K562 (cell line): ENCODE measurements at regions not wholly inside any gene's neighbourhood (a gene's known extent, or its start where the extent isn't known, plus 50 kb on each side); places are given as distances from the start of the nearest gene placed in this dataset.

Experiments
- ATAC-seq: fragments of 200-7000 bp; cut with Tn5 transposase; 3 replicates; pipeline ENCODE4 v1.9.1; 2020; ENCODE audit warnings: moderate library complexity
- BruUV-seq: library from RNA; stranded (reverse); fragments of 400-500 nt; replicated peaks from 2 replicates; lab custom pipeline; 2021; lab: Mats Ljungman, UMichigan
- CTCF ChIA-PET: fragments of 300-600 bp; formaldehyde crosslinking; extraction: SDS; loops from one replicate; lab custom pipeline; 2021; ENCODE audit warnings: low intra/inter-chr PET ratio; lab: Yijun Ruan, JAX
- POLR2A ChIA-PET: fragments of 300-600, 350-650 bp; sonication (Branson Sonifier 250); formaldehyde crosslinking; extraction: SDS; loops from one replicate; lab custom pipeline; 2021; ENCODE audit warnings: antibody characterized with exemption, inconsistent platforms; lab: Yijun Ruan, JAX
- DNase-seq, 4 experiments: peaks; one replicate each; pipeline versions ENCODE4 v3.0.0 to v3.0.0-alpha.2; 2011 to 2018; ENCODE audit warnings: low spot score in 3 of 4, mixed read lengths in 3 of 4; ENCODE audit errors: extremely low read depth in 1 of 4
- FAIRE-seq: peaks from 2 replicates; lab custom pipeline; 2011; peaks lifted over from hg19 to GRCh38; lab: Jason Lieb, UNC
- H2AFZ ChIP-seq: 2 replicates; pipeline ENCODE4 v1.6.0; 2011; ENCODE audit warnings: low read depth, low read length, control low read depth, inconsistent platforms
- H3K27ac ChIP-seq: fragments of 200-600 bp; 3 replicates; pipeline ENCODE4 v1.8.0; 2011; ENCODE audit warnings: low read depth, mild to moderate bottlenecking, control low read depth, inconsistent platforms, low read length, moderate library complexity, mixed read lengths; ENCODE audit errors: extremely low read depth
- H3K27me3 ChIP-seq, 2 experiments: fragments of 300-600 bp in 1 of 2; 2 replicates in 1 of 2; 3 replicates in 1 of 2; pipeline versions ENCODE4 v1.6.0 to v1.8.0; 2011; ENCODE audit warnings: inconsistent platforms in 2 of 2, low read length in 2 of 2, mild to moderate bottlenecking in 1 of 2, mixed read lengths in 1 of 2, moderate library complexity in 1 of 2; ENCODE audit not compliant: control insufficient read depth in 2 of 2, insufficient read depth in 2 of 2
- H3K36me3 ChIP-seq: fragments of 300-600 bp; 3 replicates; pipeline ENCODE4 v1.8.0; 2011; ENCODE audit warnings: mild to moderate bottlenecking, low read length, inconsistent platforms; ENCODE audit not compliant: control insufficient read depth, insufficient read depth
- H3K4me1 ChIP-seq, 2 experiments: fragments of 200-600 bp in 1 of 2; replicated peaks in 1 of 2; 2 replicates in 1 of 2; 3 replicates in 1 of 2; pipeline versions ENCODE4 v1.5.1 to v1.8.0; 2011; ENCODE audit warnings: inconsistent platforms in 2 of 2, low read length in 2 of 2, mild to moderate bottlenecking in 1 of 2, mixed read lengths in 1 of 2, moderate library complexity in 1 of 2; ENCODE audit not compliant: control insufficient read depth in 2 of 2, insufficient read depth in 2 of 2
- H3K4me2 ChIP-seq: 2 replicates; pipeline ENCODE4 v1.6.1; 2011; ENCODE audit warnings: low read length, control low read depth, inconsistent platforms, mixed read lengths; ENCODE audit not compliant: insufficient read depth
- H3K4me3 ChIP-seq: fragments of 200-600 bp; sonication (generic), shearing (Covaris generic); 2 replicates; pipeline ENCODE4 v1.5.1; 2016; ENCODE audit warnings: control low read depth, inconsistent platforms
- H3K79me2 ChIP-seq: fragments of 200-600 bp; 3 replicates; pipeline ENCODE4 v1.8.0; 2011; ENCODE audit warnings: low read length, inconsistent platforms; ENCODE audit not compliant: control insufficient read depth, insufficient read depth
- H3K9ac ChIP-seq, 2 experiments: 2 replicates each; pipeline versions ENCODE4 v1.6.0 to v1.6.1; 2011; ENCODE audit warnings: low read depth in 2 of 2, low read length in 2 of 2, control low read depth in 1 of 2, inconsistent platforms in 1 of 2, mild to moderate bottlenecking in 1 of 2, mixed read lengths in 1 of 2; ENCODE audit not compliant: insufficient read depth in 1 of 2
- H3K9me1 ChIP-seq: one replicate; pipeline ENCODE4 v1.6.0; 2011; ENCODE audit warnings: inconsistent platforms, mild to moderate bottlenecking, low read length, moderate library complexity; ENCODE audit not compliant: control insufficient read depth, insufficient read depth
- H3K9me3 ChIP-seq: replicated peaks from 2 replicates; pipeline ENCODE4 v1.5.1; 2011; ENCODE audit warnings: low read depth, low read length, inconsistent platforms; ENCODE audit not compliant: control insufficient read depth, insufficient read depth
- H4K20me1 ChIP-seq: replicated peaks from 2 replicates; pipeline ENCODE4 v1.6.1; 2011; ENCODE audit warnings: low read length, inconsistent platforms, mixed read lengths; ENCODE audit not compliant: control insufficient read depth, insufficient read depth
- CBX3 ChIP-seq, 2 experiments: IDR thresholded peaks; 1 replicate in 1 of 2; 2 replicates in 1 of 2; pipeline ENCODE4 v1.6.1; 2012; ENCODE audit warnings: inconsistent platforms in 2 of 2, low read length in 2 of 2, borderline replicate concordance in 1 of 2, control low read depth in 1 of 2
- CHD1 ChIP-seq: fragments of 200-600 bp; sonication (generic); IDR thresholded peaks from one replicate; pipeline ENCODE4 v1.6.1; 2012; ENCODE audit warnings: mild to moderate bottlenecking, moderate library complexity, low read length, inconsistent platforms
- E2F3 ChIP-seq: fragments of 250-450 bp; sonication (Bioruptor Pico); IDR thresholded peaks from 2 replicates; pipeline ENCODE4 v1.4.0; 2020; ENCODE audit warnings: mild to moderate bottlenecking
- FOXA1 ChIP-seq: fragments of 450-650 bp; IDR thresholded peaks from 2 replicates; pipeline ENCODE4 v1.6.1; 2016; ENCODE audit warnings: mild to moderate bottlenecking, borderline replicate concordance
- NUFIP1 ChIP-seq: fragments of 450-650 bp; IDR thresholded peaks from 2 replicates; pipeline ENCODE4 v1.6.1; 2018; ENCODE audit not compliant: partially characterized antibody
- POLR2AphosphoS2 ChIP-seq: IDR thresholded peaks from 2 replicates; pipeline ENCODE4 v1.6.1; 2012; ENCODE audit warnings: low read length, improper control_type of control experiment
- SNRNP70 ChIP-seq: fragments of 200-400 bp; formaldehyde crosslinking; optimal IDR thresholded peaks from 2 replicates; pipeline ENCODE3; 2017; ENCODE audit warnings: low read depth, low read length
- SREBF1 ChIP-seq: fragments of 150-350 bp; IDR thresholded peaks from 2 replicates; pipeline ENCODE4 v1.6.1; 2014; ENCODE audit warnings: antibody characterized with exemption, low read depth, low read length, borderline replicate concordance
- SUPT5H ChIP-seq: fragments of 450-650 bp; IDR thresholded peaks from 2 replicates; pipeline ENCODE4 v1.6.1; 2016
- ZKSCAN1 ChIP-seq: fragments of 150-350 bp; IDR thresholded peaks from 2 replicates; pipeline ENCODE4 v1.6.1; 2016; ENCODE audit warnings: low read depth, low read length
- ZNF239 ChIP-seq: fragments of 250-450 bp; sonication (Bioruptor Pico); IDR thresholded peaks from 2 replicates; pipeline ENCODE4 v1.4.0; 2020; ENCODE audit warnings: mild to moderate bottlenecking
- WGBS: fragments of 100-300 bp; shearing (Covaris generic); methylation state at CpG from one replicate; pipeline ENCODE4 v1.1.6; 2016; ENCODE audit warnings: low coverage, mixed read lengths; ENCODE audit not compliant: insufficient coverage; ENCODE audit errors: missing lambda C conversion rate; 5-methylcytosine and 5-hydroxymethylcytosine counted together
- in situ Hi-C: fragments of 300-500 bp; cut with MboI; formaldehyde crosslinking; loops from 4 replicates; pipeline ENCODE4 v1.15.0; 2018; ENCODE audit warnings: inconsistent platforms, mixed read lengths
- intact Hi-C: fragments of 100-400 bp; cut with micrococcal nuclease; formaldehyde crosslinking; loops from 2 replicates; pipeline ENCODE4 v1.14.2; 2022
- TF ChIP-seq, protein P1 (sequence below): fragments of 450-650 bp; IDR thresholded peaks from 2 replicates; pipeline ENCODE4 v1.6.1; 2017; ENCODE audit warnings: antibody characterized with exemption, mild to moderate bottlenecking
- TF ChIP-seq, protein P2 (sequence below): sonication (generic); formaldehyde crosslinking; IDR thresholded peaks from 2 replicates; pipeline ENCODE4 v1.5.0; 2020; ENCODE audit warnings: missing genetic modification reagents
- TF ChIP-seq, protein P3 (sequence below): fragments of 450-650 bp; formaldehyde crosslinking; IDR thresholded peaks from 2 replicates; pipeline ENCODE4 v1.4.0; 2022; ENCODE audit warnings: missing genetic modification characterization

DNA sequence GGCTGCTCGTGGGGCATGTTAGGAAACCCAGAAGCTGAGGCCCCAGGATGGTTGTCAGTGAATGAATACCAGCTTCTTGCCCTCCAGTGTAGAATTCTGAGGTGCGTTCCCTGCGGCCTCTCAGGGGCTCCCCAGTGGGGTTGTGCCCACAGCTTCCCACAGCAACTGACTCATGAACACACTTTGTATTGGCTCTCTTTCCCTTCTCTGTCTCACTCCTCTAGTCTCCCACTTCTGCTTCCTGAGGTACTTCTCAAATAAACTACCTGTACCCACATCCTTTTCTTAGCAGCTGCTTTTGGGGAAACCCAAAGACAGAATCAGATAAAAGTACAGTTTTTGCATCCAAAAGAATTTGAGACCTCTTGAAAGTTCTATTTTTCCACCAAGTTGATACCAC is 107.7 kb upstream of the JAG1 start:
- Histone ChIP-seq H3K4me3 (no peak overlapping the region), H3K27ac (no peak overlapping the region), H2AFZ (no peak overlapping the region), H4K20me1 (no peaks in the 10 kb centered on the region), H3K9me3 (no peaks in the 10 kb centered on the region), H3K79me2 (no peaks in the 10 kb centered on the region), H3K27me3 (no peaks in the 10 kb centered on the region), H3K4me2 (no peak overlapping the region), H3K36me3 (no peaks in the 10 kb centered on the region), H3K9me1 (no peaks in the 10 kb centered on the region), H3K4me1 (0 out of 5 replicates have a peak, but pooled peaks cover 0 to 3% of the 10 kb centered on the region in 2 experiments), H3K9ac (no peak overlapping the region)
- ATAC-seq (no peak), DNase-seq (no peak), FAIRE-seq (no peak)
- WGBS, result 10% methylated on average over 2 of the region's 3 CpGs
- intact Hi-C loops (no loop called here), in situ Hi-C loops (no loop called here)
- BruUV-seq, result no TSS peak
- CTCF ChIA-PET, result no interaction called here
- POLR2A ChIA-PET, result no interaction called here
- TF ChIP-seq, protein P1, sequence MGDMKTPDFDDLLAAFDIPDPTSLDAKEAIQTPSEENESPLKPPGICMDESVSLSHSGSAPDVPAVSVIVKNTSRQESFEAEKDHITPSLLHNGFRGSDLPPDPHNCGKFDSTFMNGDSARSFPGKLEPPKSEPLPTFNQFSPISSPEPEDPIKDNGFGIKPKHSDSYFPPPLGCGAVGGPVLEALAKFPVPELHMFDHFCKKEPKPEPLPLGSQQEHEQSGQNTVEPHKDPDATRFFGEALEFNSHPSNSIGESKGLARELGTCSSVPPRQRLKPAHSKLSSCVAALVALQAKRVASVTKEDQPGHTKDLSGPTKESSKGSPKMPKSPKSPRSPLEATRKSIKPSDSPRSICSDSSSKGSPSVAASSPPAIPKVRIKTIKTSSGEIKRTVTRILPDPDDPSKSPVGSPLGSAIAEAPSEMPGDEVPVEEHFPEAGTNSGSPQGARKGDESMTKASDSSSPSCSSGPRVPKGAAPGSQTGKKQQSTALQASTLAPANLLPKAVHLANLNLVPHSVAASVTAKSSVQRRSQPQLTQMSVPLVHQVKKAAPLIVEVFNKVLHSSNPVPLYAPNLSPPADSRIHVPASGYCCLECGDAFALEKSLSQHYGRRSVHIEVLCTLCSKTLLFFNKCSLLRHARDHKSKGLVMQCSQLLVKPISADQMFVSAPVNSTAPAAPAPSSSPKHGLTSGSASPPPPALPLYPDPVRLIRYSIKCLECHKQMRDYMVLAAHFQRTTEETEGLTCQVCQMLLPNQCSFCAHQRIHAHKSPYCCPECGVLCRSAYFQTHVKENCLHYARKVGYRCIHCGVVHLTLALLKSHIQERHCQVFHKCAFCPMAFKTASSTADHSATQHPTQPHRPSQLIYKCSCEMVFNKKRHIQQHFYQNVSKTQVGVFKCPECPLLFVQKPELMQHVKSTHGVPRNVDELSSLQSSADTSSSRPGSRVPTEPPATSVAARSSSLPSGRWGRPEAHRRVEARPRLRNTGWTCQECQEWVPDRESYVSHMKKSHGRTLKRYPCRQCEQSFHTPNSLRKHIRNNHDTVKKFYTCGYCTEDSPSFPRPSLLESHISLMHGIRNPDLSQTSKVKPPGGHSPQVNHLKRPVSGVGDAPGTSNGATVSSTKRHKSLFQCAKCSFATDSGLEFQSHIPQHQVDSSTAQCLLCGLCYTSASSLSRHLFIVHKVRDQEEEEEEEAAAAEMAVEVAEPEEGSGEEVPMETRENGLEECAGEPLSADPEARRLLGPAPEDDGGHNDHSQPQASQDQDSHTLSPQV, result no peak
- TF ChIP-seq SREBF1 (no peak), POLR2AphosphoS2 (no peak), SUPT5H (no peak), E2F3 (CRISPR knock-in tag) (no peak), NUFIP1 (no peak), CBX3 (IDR thresholded peaks at IDR 0.05; ENCODE audit: borderline replicate concordance in 1 of 2, low read length in 2 of 2) (no peak), CHD1 (no peak), ZKSCAN1 (no peak), SNRNP70 (no peak), ZNF239 (no peak), FOXA1 (no peak)
- TF ChIP-seq, protein P2, sequence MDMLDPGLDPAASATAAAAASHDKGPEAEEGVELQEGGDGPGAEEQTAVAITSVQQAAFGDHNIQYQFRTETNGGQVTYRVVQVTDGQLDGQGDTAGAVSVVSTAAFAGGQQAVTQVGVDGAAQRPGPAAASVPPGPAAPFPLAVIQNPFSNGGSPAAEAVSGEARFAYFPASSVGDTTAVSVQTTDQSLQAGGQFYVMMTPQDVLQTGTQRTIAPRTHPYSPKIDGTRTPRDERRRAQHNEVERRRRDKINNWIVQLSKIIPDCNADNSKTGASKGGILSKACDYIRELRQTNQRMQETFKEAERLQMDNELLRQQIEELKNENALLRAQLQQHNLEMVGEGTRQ (CRISPR knock-in tag), result no peak
- TF ChIP-seq, protein P3, sequence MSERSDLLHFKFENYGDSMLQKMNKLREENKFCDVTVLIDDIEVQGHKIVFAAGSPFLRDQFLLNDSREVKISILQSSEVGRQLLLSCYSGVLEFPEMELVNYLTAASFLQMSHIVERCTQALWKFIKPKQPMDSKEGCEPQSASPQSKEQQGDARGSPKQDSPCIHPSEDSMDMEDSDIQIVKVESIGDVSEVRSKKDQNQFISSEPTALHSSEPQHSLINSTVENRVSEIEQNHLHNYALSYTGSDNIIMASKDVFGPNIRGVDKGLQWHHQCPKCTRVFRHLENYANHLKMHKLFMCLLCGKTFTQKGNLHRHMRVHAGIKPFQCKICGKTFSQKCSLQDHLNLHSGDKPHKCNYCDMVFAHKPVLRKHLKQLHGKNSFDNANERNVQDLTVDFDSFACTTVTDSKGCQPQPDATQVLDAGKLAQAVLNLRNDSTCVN (CRISPR knock-in tag), result no peak
